GM12878 (cell line): ENCODE measurements at regions not wholly inside any gene's neighbourhood (a gene's known extent, or its start where the extent isn't known, plus 50 kb on each side); places are given as distances from the start of the nearest gene placed in this dataset.

Experiments used
- ATAC-seq: fragments of 200-7000 bp; cut with Tn5 transposase; 3 replicates; pipeline ENCODE4 v1.9.1; 2020; ENCODE audit warnings: mild to moderate bottlenecking, moderate library complexity
- BruUV-seq: library from RNA; stranded (reverse); fragments of 400-500 nt; replicated peaks from 2 replicates; lab custom pipeline; 2021; lab: Mats Ljungman, UMichigan
- CTCF ChIA-PET: fragments of 300-600 bp; sonication (Branson Sonifier 250); formaldehyde crosslinking; extraction: SDS; loops from one replicate; lab custom pipeline; 2021; ENCODE audit warnings: inconsistent platforms; lab: Yijun Ruan, JAX
- POLR2A ChIA-PET: fragments of 350-600 bp; formaldehyde crosslinking; extraction: SDS; loops from one replicate; lab custom pipeline; 2021; ENCODE audit warnings: inconsistent platforms; lab: Charles Lee
- RAD21 ChIA-PET: fragments of 300-600 bp; sonication (Branson Sonifier 250); formaldehyde crosslinking; loops from one replicate; lab custom pipeline; 2023; ENCODE audit warnings: antibody characterized with exemption; ENCODE audit not compliant: unreplicated experiment; lab: Charles Lee
- SMC1A ChIA-PET: fragments of 300-600 bp; sonication (Branson Sonifier 250); formaldehyde crosslinking; loops from one replicate; lab custom pipeline; 2023; ENCODE audit not compliant: unreplicated experiment, uncharacterized antibody; lab: Charles Lee
- DNase-seq: peaks from one replicate; pipeline ENCODE4 v3.0.0-alpha.2; 2011; ENCODE audit warnings: low read depth, low spot score
- FAIRE-seq: peaks from 3 replicates; lab custom pipeline; 2011; peaks lifted over from hg19 to GRCh38; lab: Jason Lieb, UNC
- H2AFZ ChIP-seq: 2 replicates; pipeline ENCODE4 v1.6.0; 2011; ENCODE audit warnings: low read depth, low read length, control low read depth; ENCODE audit not compliant: control insufficient read depth
- H3K27ac ChIP-seq: 2 replicates; pipeline ENCODE4 v1.5.1; 2011; ENCODE audit warnings: control low read depth; ENCODE audit not compliant: control insufficient read depth, insufficient read depth
- H3K27me3 ChIP-seq, 2 experiments: replicated peaks in 1 of 2; 2 replicates each; pipeline versions ENCODE4 v1.6.0 to v1.6.1; 2011; ENCODE audit warnings: low read length in 1 of 2; ENCODE audit not compliant: control insufficient read depth in 2 of 2, insufficient read depth in 2 of 2
- H3K36me3 ChIP-seq, 2 experiments: 2 replicates each; pipeline ENCODE4 v1.5.1; 2011; ENCODE audit warnings: low read length in 1 of 2; ENCODE audit not compliant: control insufficient read depth in 2 of 2, insufficient read depth in 2 of 2
- H3K4me1 ChIP-seq: 2 replicates; pipeline ENCODE4 v1.6.1; 2011; ENCODE audit warnings: mild to moderate bottlenecking, low read length, moderate library complexity, mixed read lengths; ENCODE audit not compliant: control insufficient read depth, insufficient read depth
- H3K4me2 ChIP-seq: 2 replicates; pipeline ENCODE4 v1.6.0; 2011; ENCODE audit warnings: control low read depth; ENCODE audit not compliant: control insufficient read depth, insufficient read depth
- H3K4me3 ChIP-seq: fragments of 200-600 bp; sonication (generic); 2 replicates; pipeline ENCODE4 v1.5.1; 2016
- H3K79me2 ChIP-seq: 2 replicates; pipeline ENCODE4 v1.6.0; 2011; ENCODE audit warnings: low read length; ENCODE audit not compliant: control insufficient read depth, insufficient read depth
- H3K9ac ChIP-seq: 2 replicates; pipeline ENCODE4 v1.8.0; 2011; ENCODE audit warnings: low read length, control low read depth, mixed read lengths; ENCODE audit not compliant: control insufficient read depth, insufficient read depth
- H3K9me3 ChIP-seq: replicated peaks from 3 replicates; pipeline ENCODE4 v1.5.1; 2011; ENCODE audit warnings: mild to moderate bottlenecking, low read length; ENCODE audit not compliant: control insufficient read depth, insufficient read depth
- H4K20me1 ChIP-seq: 2 replicates; pipeline ENCODE4 v1.6.0; 2011; ENCODE audit not compliant: control insufficient read depth, insufficient read depth
- BACH1 ChIP-seq: fragments of 450-650 bp; IDR thresholded peaks from 2 replicates; pipeline ENCODE4 v1.6.1; 2017; ENCODE audit warnings: mild to moderate bottlenecking, borderline replicate concordance
- BHLHE40 ChIP-seq, 2 experiments: fragments of 450-650 bp in 1 of 2; IDR thresholded peaks; 2 replicates each; pipeline ENCODE4 v1.6.1; 2011 to 2017; ENCODE audit warnings: low read depth in 2 of 2, borderline replicate concordance in 1 of 2, improper control_type of control experiment in 1 of 2, low read length in 1 of 2, mild to moderate bottlenecking in 1 of 2
- DPF2 ChIP-seq: fragments of 450-650 bp; IDR thresholded peaks from 2 replicates; pipeline ENCODE4 v1.6.1; 2017; ENCODE audit warnings: mild to moderate bottlenecking
- EED ChIP-seq: sonication (generic); IDR thresholded peaks from 2 replicates; pipeline ENCODE4 v1.6.1; 2016; ENCODE audit warnings: antibody characterized with exemption, low read depth
- ESRRA ChIP-seq: IDR thresholded peaks from 2 replicates; pipeline ENCODE4 v1.6.1; 2012; ENCODE audit warnings: mild to moderate bottlenecking, low read length, improper control_type of control experiment
- GABPA ChIP-seq: IDR thresholded peaks from 2 replicates; pipeline ENCODE4 v1.6.1; 2014; ENCODE audit warnings: antibody characterized with exemption, low read depth, mild to moderate bottlenecking, inconsistent platforms
- NR2C2 ChIP-seq: IDR thresholded peaks from 2 replicates; pipeline ENCODE4 v1.6.1; 2011; ENCODE audit warnings: borderline replicate concordance, low read depth; ENCODE audit not compliant: control insufficient read depth, insufficient read length
- PML ChIP-seq: IDR thresholded peaks from 2 replicates; pipeline ENCODE4 v1.6.1; 2012; ENCODE audit warnings: low read length, inconsistent platforms
- RAD51 ChIP-seq: fragments of 450-650 bp; IDR thresholded peaks from 2 replicates; pipeline ENCODE4 v1.6.1; 2016; ENCODE audit warnings: moderate library complexity, mild to moderate bottlenecking, inconsistent platforms
- RBBP5 ChIP-seq: fragments of 200-600 bp; sonication (generic); conservative IDR thresholded peaks from 2 replicates; pipeline ENCODE4 v1.6.1; 2016
- SUPT20H ChIP-seq: IDR thresholded peaks from 2 replicates; pipeline ENCODE4 v1.6.1; 2011; ENCODE audit warnings: low read depth, mild to moderate bottlenecking, low read length, moderate library complexity, borderline replicate concordance; ENCODE audit not compliant: control insufficient read depth
- SUZ12 ChIP-seq: fragments of 200-600 bp; sonication (generic); IDR thresholded peaks from one replicate; pipeline ENCODE4 v1.6.1; 2018; ENCODE audit warnings: antibody characterized with exemption, mild to moderate bottlenecking; ENCODE audit not compliant: unreplicated experiment
- TARDBP ChIP-seq: IDR thresholded peaks from 2 replicates; pipeline ENCODE4 v1.6.1; 2016; ENCODE audit warnings: borderline replicate concordance
- ZBTB11 ChIP-seq: fragments of 450-650 bp; formaldehyde crosslinking; IDR thresholded peaks from 2 replicates; pipeline ENCODE4 v1.5.0; 2022; ENCODE audit warnings: mild to moderate bottlenecking, missing genetic modification characterization
- ZNF622 ChIP-seq: fragments of 450-650 bp; IDR thresholded peaks from 2 replicates; pipeline ENCODE4 v1.6.1; 2017; ENCODE audit warnings: mild to moderate bottlenecking, inconsistent platforms
- WGBS: methylation state at CpG from one replicate; pipeline ENCODE4 v1.1.6; 2016; ENCODE audit warnings: low lambda C conversion rate; ENCODE audit not compliant: insufficient replicate concordance, insufficient coverage; ENCODE audit errors: missing lambda C conversion rate; 5-methylcytosine and 5-hydroxymethylcytosine counted together
- in situ Hi-C: fragments of 300-500 bp; cut with MboI; formaldehyde crosslinking; loops from 9 replicates; pipeline ENCODE4 v1.14.3; 2018; ENCODE audit warnings: mixed read lengths
- intact Hi-C: fragments of 100-400 bp; cut with micrococcal nuclease; formaldehyde crosslinking; loops from one replicate; pipeline ENCODE4 v1.14.2; 2022; ENCODE audit not compliant: unreplicated experiment
- TF ChIP-seq, protein P1 (sequence below): IDR thresholded peaks from 2 replicates; pipeline ENCODE4 v1.6.1; 2011; ENCODE audit warnings: low read depth, low read length, improper control_type of control experiment, borderline replicate concordance

- no peak overlapping the region for H3K4me2 ChIP-seq
Measured at GRCh38 chr4:31054295-31054694, 334.1 kb downstream of the PCDH7 start.

DNA sequence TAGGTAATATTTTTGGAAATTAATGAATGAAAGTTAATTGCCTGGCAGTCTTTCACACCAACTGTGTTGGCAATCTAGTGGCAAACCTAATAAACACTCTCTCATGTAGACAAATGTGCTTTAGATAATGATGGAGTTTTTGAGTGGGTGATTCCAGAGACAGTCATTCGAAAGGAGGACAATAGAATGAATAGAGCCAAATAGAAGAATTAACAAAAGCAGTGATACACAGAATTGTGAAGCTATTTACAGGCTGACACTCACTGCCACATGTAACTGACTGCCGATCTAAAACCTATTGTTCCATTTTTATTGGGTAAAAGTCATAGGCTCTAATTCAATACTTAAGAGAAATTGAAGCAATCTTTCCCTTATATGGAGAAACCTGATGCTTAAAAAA, 338.5 kb downstream of the PCDH7 start:
- ChIA-PET POLR2A (no interaction called here), RAD21 (no interaction called here), CTCF (no interaction called here), SMC1A (no interaction called here)
- no peaks in the 10 kb centered on the region for H3K4me1 ChIP-seq
- no peaks in the 10 kb centered on the region for H4K20me1 ChIP-seq
- H3K9ac ChIP-seq, result no peak overlapping the region
- no peaks in the 10 kb centered on the region for H3K9me3 ChIP-seq
- DNase-seq (no peak), FAIRE-seq (no peak), ATAC-seq (no peak)
- no TSS peak for BruUV-seq
- intact Hi-C loops, result no loop called here
- H3K4me2 ChIP-seq, result no peak overlapping the region
- H3K27ac ChIP-seq, result no peak overlapping the region
- no peak overlapping the region for H2AFZ ChIP-seq
- H3K27me3 ChIP-seq, result no peaks in the 10 kb centered on the region
- no peak overlapping the region for H3K4me3 ChIP-seq
- WGBS, result 0% methylated on average over 2 of the region's 2 CpGs
- H3K79me2 ChIP-seq, result no peaks in the 10 kb centered on the region
- TF ChIP-seq BHLHE40 (IDR thresholded peaks at IDR 0.05; ENCODE audit: borderline replicate concordance in 1 of 2, low read depth in 2 of 2, low read length in 1 of 2) (no peak), EED (no peak), BACH1 (no peak), ESRRA (no peak), DPF2 (no peak), SUPT20H (no peak), GABPA (no peak), ZBTB11 (CRISPR knock-in tag) (no peak), TARDBP (no peak), RBBP5 (no peak), SUZ12 (no peak), NR2C2 (no peak), PML (no peak)
- TF ChIP-seq, protein P1, sequence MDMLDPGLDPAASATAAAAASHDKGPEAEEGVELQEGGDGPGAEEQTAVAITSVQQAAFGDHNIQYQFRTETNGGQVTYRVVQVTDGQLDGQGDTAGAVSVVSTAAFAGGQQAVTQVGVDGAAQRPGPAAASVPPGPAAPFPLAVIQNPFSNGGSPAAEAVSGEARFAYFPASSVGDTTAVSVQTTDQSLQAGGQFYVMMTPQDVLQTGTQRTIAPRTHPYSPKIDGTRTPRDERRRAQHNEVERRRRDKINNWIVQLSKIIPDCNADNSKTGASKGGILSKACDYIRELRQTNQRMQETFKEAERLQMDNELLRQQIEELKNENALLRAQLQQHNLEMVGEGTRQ, result no peak
- no peaks in the 10 kb centered on the region for H3K36me3 ChIP-seq
- in situ Hi-C loops, result no loop called here

More at GRCh38 chr4:31054295-31054694, 334.1 kb downstream of the PCDH7 start:
- DNase-seq (no peak), FAIRE-seq (no peak), ATAC-seq (peak; percentile 47)
- H3K4me3 ChIP-seq, result no peak overlapping the region
- ChIA-PET RAD21 (no interaction called here), CTCF (interaction anchor here (1.0 kb wide), 1 partner anchor 35 kb away, joined by 4 read pairs; no protein-coding TSS in a partner anchor), POLR2A (no interaction called here), SMC1A (no interaction called here)
- no peak overlapping the region for H3K9ac ChIP-seq
- no peaks in the 10 kb centered on the region for H3K27me3 ChIP-seq
- no peak overlapping the region for H3K27ac ChIP-seq
- no TSS peak for BruUV-seq
- TF ChIP-seq RAD51 (no peak), ZNF622 (no peak)
- no peaks in the 10 kb centered on the region for H3K36me3 ChIP-seq
- H3K4me1 ChIP-seq, result no peaks in the 10 kb centered on the region
- no peak overlapping the region for H2AFZ ChIP-seq
- no peaks in the 10 kb centered on the region for H3K79me2 ChIP-seq
- in situ Hi-C loops, result no loop called here
- H3K9me3 ChIP-seq, result no peaks in the 10 kb centered on the region
- WGBS, result 13% methylated on average over 2 of the region's 2 CpGs
- H4K20me1 ChIP-seq, result no peaks in the 10 kb centered on the region
- intact Hi-C loops, result no loop called here
